ENCODE measurements at regions not wholly inside any gene's neighbourhood (a gene's known extent, or its start where the extent isn't known, plus 50 kb on each side); places are given as distances from the start of the nearest gene placed in this dataset.

DNA sequence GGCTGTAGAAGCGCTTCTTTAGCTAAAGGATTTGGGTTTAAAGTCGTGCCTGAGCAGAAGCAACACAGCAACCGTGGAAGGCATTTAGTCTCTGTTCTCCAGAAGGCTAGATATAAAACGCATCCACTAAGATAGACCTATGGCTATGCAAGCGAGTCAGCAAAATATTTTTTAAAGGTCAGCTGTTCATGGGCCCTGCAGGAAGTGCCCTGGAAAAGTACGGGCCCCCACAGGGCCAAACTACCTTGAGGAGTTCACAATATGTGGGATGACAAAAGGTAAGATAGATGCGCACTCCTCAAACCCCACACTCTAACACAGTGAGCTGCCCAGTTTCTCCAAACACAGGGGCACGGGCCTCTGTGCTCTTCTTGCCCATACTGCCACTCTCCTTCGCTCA is 261.6 kb downstream of the VPS13C start:
- FAIRE-seq = no peak
- no peak for DNase-seq (ENCODE audit: insufficient read length, low spot score)
- no peak for TF ChIP-seq CTCF (IDR thresholded peaks at IDR 0.05; ENCODE audit: insufficient read depth, missing control alignments)

GRCh38 chr15:61796056-61796455 is 264.2 kb downstream of the VPS13C start:
- no peak for FAIRE-seq
- no peak for DNase-seq (ENCODE audit: insufficient read length, low spot score)
- TF ChIP-seq CTCF (IDR thresholded peaks at IDR 0.05; ENCODE audit: insufficient read depth, missing control alignments) = no peak

DNA sequence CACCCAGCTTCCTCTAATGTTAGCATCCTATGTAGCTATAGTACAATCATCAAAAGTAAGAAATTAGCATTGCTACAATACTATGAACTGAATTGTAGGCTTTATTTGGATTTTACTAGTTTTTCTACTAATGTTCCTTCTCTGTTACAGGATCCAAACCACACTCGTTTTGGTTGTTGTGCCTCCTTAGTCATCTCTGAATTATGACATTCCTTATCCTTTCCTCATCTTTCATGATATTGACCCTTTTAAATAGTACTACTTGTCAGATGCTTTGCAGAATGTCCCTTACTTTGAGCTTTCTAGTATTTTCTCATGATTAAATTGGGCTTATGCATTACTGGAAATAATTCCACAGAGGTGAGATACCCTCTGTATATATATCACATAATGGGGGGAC is 265.4 kb downstream of the VPS13C start:
- TF ChIP-seq CTCF (IDR thresholded peaks at IDR 0.05; ENCODE audit: insufficient read depth, missing control alignments) = no peak
- FAIRE-seq = no peak
- no peak for DNase-seq (ENCODE audit: insufficient read length, low spot score)

DNA sequence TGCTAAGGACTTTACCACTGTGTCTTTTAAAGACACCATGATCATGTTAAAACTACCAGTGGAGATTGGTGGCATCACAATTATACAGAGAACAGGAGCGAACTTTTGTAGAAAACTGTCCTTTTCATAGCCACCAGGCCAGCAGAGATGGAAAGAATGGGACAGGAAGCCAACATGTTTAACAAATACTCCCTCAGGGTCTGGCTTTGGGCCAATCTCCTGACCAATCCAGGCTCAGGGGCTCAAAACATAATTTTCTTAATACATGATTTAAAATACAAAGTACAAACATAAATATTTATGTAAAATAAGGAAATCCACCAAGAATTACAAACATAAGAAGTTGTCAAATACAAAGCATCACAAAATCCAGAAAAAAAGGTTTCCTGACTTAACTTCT is 266.0 kb downstream of the VPS13C start:
- no peak for TF ChIP-seq CTCF (IDR thresholded peaks at IDR 0.05; ENCODE audit: insufficient read depth, missing control alignments)
- no peak for FAIRE-seq
- DNase-seq (ENCODE audit: insufficient read length, low spot score) = no peak

- no peak for TF ChIP-seq CTCF (IDR thresholded peaks at IDR 0.05; ENCODE audit: insufficient read depth, missing control alignments)
- FAIRE-seq = no peak
- no peak for DNase-seq (ENCODE audit: insufficient read length, low spot score)
These were observed 275.5 kb downstream of the VPS13C start for GRCh38 chr15:61784734-61785133.

DNA sequence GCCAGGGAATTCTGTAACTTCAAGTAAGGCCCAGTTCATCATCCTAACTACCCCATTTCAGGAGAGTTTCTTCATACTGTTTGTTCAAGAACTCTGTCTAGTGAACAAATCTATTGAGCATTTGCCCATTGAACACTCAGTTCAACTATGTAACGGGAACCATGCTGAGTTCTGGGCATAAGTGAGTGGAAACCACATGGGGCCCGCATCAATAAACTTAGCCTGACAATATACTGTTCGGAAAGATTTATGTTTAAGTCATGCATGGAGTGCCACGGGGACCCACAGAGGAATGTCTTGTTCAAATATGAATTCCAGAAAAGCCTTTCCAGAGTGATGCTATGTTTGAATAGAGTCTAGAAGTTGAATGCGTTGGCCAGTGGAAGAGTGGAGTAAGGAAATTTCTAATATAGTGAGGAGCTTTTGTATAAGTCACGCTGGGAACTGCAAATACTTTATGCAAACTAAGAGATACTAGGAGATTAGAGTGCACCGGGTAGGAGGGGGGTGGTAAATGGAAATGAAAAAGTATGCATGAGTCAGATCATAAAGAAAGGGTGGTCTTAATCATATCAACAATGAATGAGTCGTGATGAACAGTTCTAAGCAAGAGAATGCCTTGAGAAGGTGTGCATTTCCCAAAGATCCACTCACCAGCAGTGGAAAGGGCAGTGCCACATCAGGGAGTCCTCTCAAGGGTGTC is 279.8 kb downstream of the VPS13C start:
- no peak for DNase-seq (ENCODE audit: insufficient read length, low spot score)
- FAIRE-seq = no peak
- TF ChIP-seq CTCF (IDR thresholded peaks at IDR 0.05; ENCODE audit: insufficient read depth, missing control alignments) = no peak

- FAIRE-seq = no peak
- DNase-seq (ENCODE audit: insufficient read length, low spot score) = no peak
- TF ChIP-seq CTCF (IDR thresholded peaks at IDR 0.05; ENCODE audit: insufficient read depth, missing control alignments) = no peak
These were observed 282.6 kb downstream of the VPS13C start for GRCh38 chr15:61777689-61778088.
